ENCODE measurements at regions not wholly inside any gene's neighbourhood (a gene's known extent, or its start where the extent isn't known, plus 50 kb on each side); places are given as distances from the start of the nearest gene placed in this dataset.

DNA sequence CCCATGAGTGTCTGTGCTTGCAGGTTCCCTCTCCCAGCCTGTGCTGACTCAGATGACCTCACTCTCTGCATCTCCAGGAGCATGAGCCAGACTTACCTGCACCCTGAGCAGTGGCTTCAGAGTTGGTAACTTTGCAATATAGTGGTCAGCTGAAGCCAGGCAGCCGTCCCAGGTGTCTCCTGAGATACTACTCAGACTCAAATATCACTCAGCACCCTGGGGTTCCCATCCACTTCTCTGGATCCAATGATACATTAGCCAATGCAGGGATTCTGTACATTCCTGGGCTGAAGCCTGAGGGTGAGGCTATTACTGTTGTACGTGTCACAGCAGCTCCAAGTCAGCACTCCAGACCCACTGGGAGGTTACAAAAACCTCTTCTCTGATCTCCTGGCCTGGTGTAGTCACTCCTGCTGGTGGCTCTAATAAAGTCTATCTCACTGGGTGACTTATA, 87.8 kb upstream of the TOP3B start:
- Histone ChIP-seq H3K27me3 (ENCODE audit: insufficient read depth, low read length) (no peaks in the 10 kb centered on the region), H3K9me2 (ENCODE audit: low read depth, low read length) (no peaks in the 10 kb centered on the region), H3K4me1 (ENCODE audit: insufficient read depth, low read length, severe bottlenecking) (no peaks in the 10 kb centered on the region), H3K27ac (ENCODE audit: low read depth, low read length, poor library complexity, severe bottlenecking) (no peak overlapping the region), H3K9ac (ENCODE audit: low read length) (no peak overlapping the region), H2AFZ (ENCODE audit: low read length) (no peak overlapping the region), H3K4me2 (ENCODE audit: low read length) (no peak overlapping the region), H3K9me3 (ENCODE audit: low read length) (no peaks in the 10 kb centered on the region), H3K79me2 (ENCODE audit: insufficient read depth, low read length) (no peaks in the 10 kb centered on the region), H3F3A (ENCODE audit: insufficient read depth, low read length) (no peaks in the 10 kb centered on the region), H3K36me3 (ENCODE audit: insufficient read depth, low read length) (no peaks in the 10 kb centered on the region), H3K4me3 (ENCODE audit: low read depth, low read length, poor library complexity, severe bottlenecking) (no peak overlapping the region), H4K20me1 (ENCODE audit: insufficient read depth, low read length) (no peaks in the 10 kb centered on the region)
- no peak for TF ChIP-seq EZH2 (IDR thresholded peaks at IDR 0.05; ENCODE audit: borderline replicate concordance, low read length)
- TF ChIP-seq, protein P1, sequence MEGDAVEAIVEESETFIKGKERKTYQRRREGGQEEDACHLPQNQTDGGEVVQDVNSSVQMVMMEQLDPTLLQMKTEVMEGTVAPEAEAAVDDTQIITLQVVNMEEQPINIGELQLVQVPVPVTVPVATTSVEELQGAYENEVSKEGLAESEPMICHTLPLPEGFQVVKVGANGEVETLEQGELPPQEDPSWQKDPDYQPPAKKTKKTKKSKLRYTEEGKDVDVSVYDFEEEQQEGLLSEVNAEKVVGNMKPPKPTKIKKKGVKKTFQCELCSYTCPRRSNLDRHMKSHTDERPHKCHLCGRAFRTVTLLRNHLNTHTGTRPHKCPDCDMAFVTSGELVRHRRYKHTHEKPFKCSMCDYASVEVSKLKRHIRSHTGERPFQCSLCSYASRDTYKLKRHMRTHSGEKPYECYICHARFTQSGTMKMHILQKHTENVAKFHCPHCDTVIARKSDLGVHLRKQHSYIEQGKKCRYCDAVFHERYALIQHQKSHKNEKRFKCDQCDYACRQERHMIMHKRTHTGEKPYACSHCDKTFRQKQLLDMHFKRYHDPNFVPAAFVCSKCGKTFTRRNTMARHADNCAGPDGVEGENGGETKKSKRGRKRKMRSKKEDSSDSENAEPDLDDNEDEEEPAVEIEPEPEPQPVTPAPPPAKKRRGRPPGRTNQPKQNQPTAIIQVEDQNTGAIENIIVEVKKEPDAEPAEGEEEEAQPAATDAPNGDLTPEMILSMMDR (IDR thresholded peaks at IDR 0.05; ENCODE audit: low read length) = no peak

DNA sequence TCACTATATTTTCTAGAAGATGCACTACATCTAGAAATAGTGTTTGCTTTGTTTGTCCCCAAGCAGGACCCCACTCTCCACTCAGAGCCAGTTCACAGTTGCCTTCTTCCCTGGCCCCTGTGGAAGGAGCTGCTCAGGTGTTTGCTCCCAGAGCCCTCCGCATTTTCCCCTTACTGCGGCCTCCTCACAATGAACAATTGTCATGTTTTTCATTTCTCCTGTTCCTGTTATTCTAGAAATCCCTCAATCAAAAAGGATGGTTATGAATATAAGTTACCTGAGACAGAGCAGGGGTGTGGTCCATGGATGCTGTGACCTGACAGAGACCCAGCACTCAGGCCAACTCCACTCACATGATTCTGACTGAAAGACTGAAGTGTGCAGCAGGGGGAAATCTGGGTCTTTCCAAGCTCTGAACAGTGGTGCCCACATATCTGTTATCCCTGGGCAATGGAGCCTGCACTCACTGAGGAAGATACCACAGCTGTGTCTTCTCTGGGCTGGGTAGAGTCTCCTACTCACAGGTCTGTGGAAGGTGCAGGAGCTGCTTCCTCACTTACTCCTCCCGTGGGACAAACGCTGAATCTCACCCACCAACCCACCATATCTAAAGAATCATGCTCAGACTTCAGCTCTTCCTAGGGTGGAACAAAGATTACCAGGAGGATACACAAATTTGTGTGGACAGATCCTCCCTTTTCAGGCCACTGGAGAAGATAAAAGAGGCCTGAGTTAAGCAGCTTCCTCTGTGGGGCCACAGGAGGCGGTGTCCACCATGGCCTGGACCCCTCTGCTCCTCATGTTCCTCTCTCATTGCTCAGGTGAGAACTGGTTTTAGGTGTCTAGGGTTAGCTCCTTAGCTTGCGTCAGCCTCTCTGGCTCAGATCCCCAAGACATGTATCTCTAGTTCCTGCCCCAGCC, 87.1 kb upstream of the TOP3B start:
- Histone ChIP-seq H2AFZ (ENCODE audit: low read length) (no peak overlapping the region), H4K20me1 (ENCODE audit: insufficient read depth, low read length) (no peaks in the 10 kb centered on the region), H3K4me2 (ENCODE audit: low read length) (no peak overlapping the region), H3F3A (ENCODE audit: insufficient read depth, low read length) (no peaks in the 10 kb centered on the region), H3K27ac (ENCODE audit: low read depth, low read length, poor library complexity, severe bottlenecking) (no peak overlapping the region), H3K27me3 (ENCODE audit: insufficient read depth, low read length) (no peaks in the 10 kb centered on the region), H3K4me3 (ENCODE audit: low read depth, low read length, poor library complexity, severe bottlenecking) (no peak overlapping the region), H3K9me2 (ENCODE audit: low read depth, low read length) (no peaks in the 10 kb centered on the region), H3K79me2 (ENCODE audit: insufficient read depth, low read length) (no peaks in the 10 kb centered on the region), H3K9me3 (ENCODE audit: low read length) (no peaks in the 10 kb centered on the region), H3K9ac (ENCODE audit: low read length) (no peak overlapping the region), H3K36me3 (ENCODE audit: insufficient read depth, low read length) (no peaks in the 10 kb centered on the region), H3K4me1 (ENCODE audit: insufficient read depth, low read length, severe bottlenecking) (no peaks in the 10 kb centered on the region)
- no peak for TF ChIP-seq EZH2 (IDR thresholded peaks at IDR 0.05; ENCODE audit: borderline replicate concordance, low read length)
- TF ChIP-seq, protein P1 (IDR thresholded peaks at IDR 0.05; ENCODE audit: low read length) = no peak

DNA sequence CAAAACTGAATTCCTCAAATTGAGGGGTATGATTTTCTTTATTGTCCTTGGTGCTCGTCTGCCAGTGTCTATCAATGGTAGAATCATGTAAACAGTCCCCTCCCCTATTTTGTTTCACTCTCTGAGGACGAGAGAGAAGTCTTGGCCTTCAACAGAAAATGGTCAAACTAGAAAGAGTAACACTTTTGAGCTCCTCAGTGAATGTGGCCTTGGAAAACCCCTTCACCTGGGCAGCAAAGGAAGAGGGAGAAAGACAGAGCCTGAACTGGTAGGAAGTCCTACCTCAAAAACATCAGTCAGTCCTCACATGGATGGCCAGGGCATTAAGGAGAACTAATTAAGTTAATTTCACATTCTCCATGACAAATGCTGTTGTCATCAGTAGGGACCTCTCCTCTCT, 86.1 kb upstream of the TOP3B start:
- no peak overlapping the region for H3K9ac ChIP-seq (ENCODE audit: low read length)
- no peaks in the 10 kb centered on the region for H3K4me1 ChIP-seq (ENCODE audit: insufficient read depth, low read length, severe bottlenecking)
- H2AFZ ChIP-seq (ENCODE audit: low read length) = no peak overlapping the region
- H3K27ac ChIP-seq (ENCODE audit: low read depth, low read length, poor library complexity, severe bottlenecking) = no peak overlapping the region
- H3F3A ChIP-seq (ENCODE audit: insufficient read depth, low read length) = no peaks in the 10 kb centered on the region
- H3K27me3 ChIP-seq (ENCODE audit: insufficient read depth, low read length) = no peaks in the 10 kb centered on the region
- H3K79me2 ChIP-seq (ENCODE audit: insufficient read depth, low read length) = no peaks in the 10 kb centered on the region
- no peak overlapping the region for H3K4me3 ChIP-seq (ENCODE audit: low read depth, low read length, poor library complexity, severe bottlenecking)
- TF ChIP-seq, protein P1 (IDR thresholded peaks at IDR 0.05; ENCODE audit: low read length) = no peak
- no peaks in the 10 kb centered on the region for H3K9me2 ChIP-seq (ENCODE audit: low read depth, low read length)
- no peaks in the 10 kb centered on the region for H3K9me3 ChIP-seq (ENCODE audit: low read length)
- H3K4me2 ChIP-seq (ENCODE audit: low read length) = no peak overlapping the region
- H3K36me3 ChIP-seq (ENCODE audit: insufficient read depth, low read length) = no peaks in the 10 kb centered on the region
- no peaks in the 10 kb centered on the region for H4K20me1 ChIP-seq (ENCODE audit: insufficient read depth, low read length)

Measured in OCI-LY1 (cell line).